IPS DF 6.9 (cell line): ENCODE measurements at regions not wholly inside any gene's neighbourhood (a gene's known extent, or its start where the extent isn't known, plus 50 kb on each side); places are given as distances from the start of the nearest gene placed in this dataset.
"Not testable (repeated sequence)": the region's sequence is repeated elsewhere in the genome, so short reads cannot be mapped to it uniquely, and the experiment has no call there.

Source experiments
- DNase-seq: peaks from one replicate; pipeline ENCODE4 v3.0.0-alpha.2; 2013; ENCODE audit warnings: low read depth, low spot score
- H3K27ac ChIP-seq: one replicate; pipeline ENCODE4 v1.5.1; 2013; ENCODE audit warnings: low read length, control low read depth
- H3K27me3 ChIP-seq: 2 replicates; pipeline ENCODE4 v1.6.1; 2013; ENCODE audit warnings: mild to moderate bottlenecking, low read length; ENCODE audit not compliant: control insufficient read depth, insufficient read depth
- H3K36me3 ChIP-seq: 2 replicates; pipeline ENCODE4 v1.6.1; 2013; ENCODE audit warnings: low read length; ENCODE audit not compliant: control insufficient read depth, insufficient read depth
- H3K4me1 ChIP-seq: 2 replicates; pipeline ENCODE4 v1.6.1; 2013; ENCODE audit warnings: low read length; ENCODE audit not compliant: control insufficient read depth, insufficient read depth
- H3K4me3 ChIP-seq: 2 replicates; pipeline ENCODE4 v1.5.1; 2013; ENCODE audit warnings: mild to moderate bottlenecking, low read length
- H3K9me3 ChIP-seq: 2 replicates; pipeline ENCODE4 v1.6.1; 2013; ENCODE audit warnings: low read length, inconsistent platforms; ENCODE audit not compliant: control insufficient read depth, insufficient read depth
- WGBS: extraction: QIAGEN DNeasy Blood & Tissue Kit; methylation state at CpG from one replicate; pipeline ENCODE4 v1.1.7; 2013; ENCODE audit warnings: mixed read lengths, missing lambda C conversion rate; ENCODE audit not compliant: insufficient read length, insufficient coverage; 5-methylcytosine and 5-hydroxymethylcytosine counted together

DNA sequence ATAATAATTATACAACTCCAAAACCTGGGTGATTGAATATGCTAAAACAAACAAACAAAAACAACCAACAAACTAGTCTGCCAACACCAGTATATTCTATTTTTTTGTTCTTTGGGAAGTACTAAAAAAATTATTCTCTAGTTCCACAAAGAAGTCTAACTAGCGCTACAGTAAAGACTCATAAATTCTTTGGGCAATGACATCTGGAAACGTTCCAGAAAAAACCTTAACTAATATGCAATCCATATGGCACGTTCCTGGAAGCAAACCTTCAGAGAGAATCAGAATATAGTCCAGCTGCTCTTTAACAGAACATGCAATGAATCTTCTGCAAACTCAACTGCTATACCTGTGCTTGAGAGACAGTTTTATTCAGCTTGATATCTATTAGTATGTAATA, 500.1 kb downstream of the TRAM1L1 start:
- Histone ChIP-seq H3K36me3 (no peaks in the 10 kb centered on the region), H3K4me3 (no peak overlapping the region), H3K27me3 (no peaks in the 10 kb centered on the region), H3K4me1 (no peaks in the 10 kb centered on the region), H3K9me3 (no peaks in the 10 kb centered on the region), H3K27ac (no peak overlapping the region)
- WGBS = no CpG with 5 or more reads among the region's 3 CpGs
- DNase-seq = no peak

DNA sequence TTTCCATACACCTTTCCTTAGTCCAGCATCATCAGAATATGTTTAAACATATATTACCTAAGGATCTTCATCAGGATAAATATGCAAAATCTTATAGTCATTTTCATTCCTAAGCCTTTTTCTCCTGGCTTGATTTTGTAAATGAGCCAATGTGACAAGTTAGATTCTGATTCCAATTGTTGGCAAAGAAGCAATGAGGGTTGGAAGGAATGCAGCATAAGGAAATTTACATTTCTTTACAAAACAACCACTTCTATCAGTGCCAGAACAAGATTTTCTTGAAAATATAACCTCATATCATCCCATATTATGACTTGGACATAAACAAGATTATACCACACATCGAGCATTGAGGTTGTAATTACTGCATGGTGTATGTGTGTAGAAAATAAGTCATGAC, 508.1 kb downstream of the TRAM1L1 start:
- DNase-seq = no peak

GRCh38 chr4:116573540-116573939, 511.8 kb downstream of the TRAM1L1 start:
- DNase-seq = no peak
- Histone ChIP-seq H3K27me3 (no peaks in the 10 kb centered on the region), H3K27ac (no peak overlapping the region), H3K4me3 (no peak overlapping the region), H3K9me3 (no peaks in the 10 kb centered on the region; the same call in 1 of the 2 replicates), H3K36me3 (no peaks in the 10 kb centered on the region), H3K4me1 (no peaks in the 10 kb centered on the region)
- WGBS = no CpG with 5 or more reads among the region's 3 CpGs

More for the DNA sequence above, 508.1 kb downstream of the TRAM1L1 start:
- no CpG with 5 or more reads among the region's 1 CpG for WGBS
- Histone ChIP-seq H3K9me3 (no peaks in the 10 kb centered on the region; the same call in 1 of the 2 replicates), H3K4me3 (no peak overlapping the region), H3K36me3 (no peaks in the 10 kb centered on the region), H3K27ac (no peak overlapping the region), H3K27me3 (no peaks in the 10 kb centered on the region), H3K4me1 (no peaks in the 10 kb centered on the region)

DNA sequence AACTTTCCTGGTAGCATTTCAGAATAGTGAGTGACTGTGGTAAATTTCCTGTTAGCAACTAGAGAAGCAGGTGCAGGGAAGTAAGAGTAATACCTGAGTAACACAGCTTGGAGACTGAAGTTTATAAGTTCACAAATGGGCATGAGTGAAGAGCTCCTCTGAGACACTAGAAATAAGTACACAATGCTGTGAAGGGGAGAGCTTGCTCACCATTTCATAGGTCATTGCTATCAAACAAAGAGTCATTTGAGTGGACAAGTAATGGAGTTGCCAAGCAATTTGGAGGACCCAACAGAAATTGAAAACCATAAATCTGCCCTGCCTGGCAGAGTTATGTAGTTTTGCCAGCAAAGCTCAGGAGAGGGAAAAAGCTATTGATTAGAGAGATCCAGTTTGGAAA, 523.6 kb downstream of the TRAM1L1 start:
- DNase-seq = no peak

DNA sequence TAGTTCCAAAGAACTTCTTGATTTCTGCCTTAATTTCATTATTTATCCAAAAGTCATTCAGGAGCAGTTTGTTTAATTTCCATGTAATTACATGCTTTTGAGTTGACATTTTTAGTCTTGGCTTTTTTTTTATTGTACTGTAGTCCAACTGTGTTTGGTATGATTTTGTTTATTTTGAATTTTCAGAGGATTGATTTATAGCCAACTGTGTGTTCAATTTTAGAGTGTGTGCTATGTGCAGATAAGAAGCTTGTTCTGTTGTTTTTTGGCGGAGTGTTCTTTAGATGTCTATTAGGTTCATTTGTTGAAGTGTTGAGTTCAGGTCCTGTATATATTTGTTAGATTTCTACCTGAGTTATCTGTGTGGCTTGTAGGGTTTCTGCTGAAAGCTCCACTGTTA, 533.6 kb downstream of the TRAM1L1 start:
- no peaks in the 10 kb centered on the region for H3K36me3 ChIP-seq
- no peak overlapping the region for H3K4me3 ChIP-seq
- WGBS = no CpG with 5 or more reads among the region's 1 CpG
- no peaks in the 10 kb centered on the region for H3K9me3 ChIP-seq
- H3K27me3 ChIP-seq = no peaks in the 10 kb centered on the region
- no peak overlapping the region for H3K27ac ChIP-seq
- DNase-seq = no peak
- H3K4me1 ChIP-seq = no peaks in the 10 kb centered on the region

More for the DNA sequence above, 523.6 kb downstream of the TRAM1L1 start:
- no peaks in the 10 kb centered on the region for H3K27me3 ChIP-seq
- no peaks in the 10 kb centered on the region for H3K9me3 ChIP-seq
- no peak overlapping the region for H3K27ac ChIP-seq
- no peak overlapping the region for H3K4me3 ChIP-seq
- no peaks in the 10 kb centered on the region for H3K36me3 ChIP-seq
- H3K4me1 ChIP-seq = no peaks in the 10 kb centered on the region

DNA sequence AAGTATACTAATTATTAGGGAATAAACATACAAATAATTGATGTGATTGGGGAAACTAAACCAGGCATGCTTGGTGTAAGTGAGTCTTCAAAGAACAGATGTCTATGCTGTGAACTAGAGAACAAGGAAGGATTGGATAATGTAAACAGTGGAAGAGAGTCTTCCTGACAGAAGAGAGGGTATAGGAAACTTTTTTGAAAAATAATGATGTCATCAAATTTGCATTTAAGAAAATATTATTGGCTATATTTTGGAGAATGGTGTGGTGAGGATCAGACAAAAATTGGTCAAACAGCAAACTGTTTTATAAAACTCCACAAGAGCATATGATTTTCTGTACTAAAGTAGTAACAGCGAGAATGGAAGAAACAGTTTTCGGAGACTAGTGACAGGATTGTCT, 537.7 kb downstream of the TRAM1L1 start:
- no peak for DNase-seq
- H3K36me3 ChIP-seq = no peaks in the 10 kb centered on the region
- WGBS = no CpG with 5 or more reads among the region's 2 CpGs
- H3K9me3 ChIP-seq = no peaks in the 10 kb centered on the region
- H3K4me3 ChIP-seq = no peak overlapping the region
- no peaks in the 10 kb centered on the region for H3K27me3 ChIP-seq
- H3K27ac ChIP-seq = no peak overlapping the region
- H3K4me1 ChIP-seq = no peaks in the 10 kb centered on the region

- no CpG with 5 or more reads among the region's 1 CpG for WGBS
- Histone ChIP-seq H3K4me3 (no peak overlapping the region), H3K27ac (no peak overlapping the region)
Observed at GRCh38 chr4:116546759-116547158, 538.6 kb downstream of the TRAM1L1 start.

DNA sequence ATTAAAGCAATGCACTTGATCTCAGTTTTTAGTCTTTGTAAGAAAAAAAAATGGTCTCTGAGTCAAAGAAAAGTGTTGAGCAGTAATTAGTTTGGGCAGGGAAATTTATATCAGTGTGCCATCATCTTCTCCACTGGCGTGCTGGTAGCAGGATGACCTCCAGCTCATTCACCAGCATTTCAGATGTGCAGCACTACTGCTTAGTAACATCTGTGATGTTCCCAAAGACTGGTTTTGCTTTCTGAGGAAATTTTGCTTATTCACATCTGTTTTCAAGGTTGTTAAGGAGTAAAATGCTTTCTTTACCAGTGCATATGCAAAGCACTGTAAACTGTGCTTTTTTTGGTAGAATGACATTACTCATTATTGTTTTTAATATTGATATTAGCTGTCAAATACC, 540.4 kb downstream of the TRAM1L1 start:
- no CpG with 5 or more reads among the region's 1 CpG for WGBS

More at GRCh38 chr4:116546759-116547158, 538.6 kb downstream of the TRAM1L1 start:
- Histone ChIP-seq H3K9me3 (no peaks in the 10 kb centered on the region), H3K36me3 (no peaks in the 10 kb centered on the region), H3K27me3 (no peaks in the 10 kb centered on the region), H3K4me1 (no peaks in the 10 kb centered on the region)
- DNase-seq = no peak

GRCh38 chr4:116539744-116540143, 545.6 kb downstream of the TRAM1L1 start:
- WGBS = no CpG with 5 or more reads among the region's 3 CpGs

More for the DNA sequence above, 540.4 kb downstream of the TRAM1L1 start:
- H3K4me3 ChIP-seq = no peak overlapping the region
- H3K4me1 ChIP-seq = no peaks in the 10 kb centered on the region
- no peaks in the 10 kb centered on the region for H3K9me3 ChIP-seq
- no peak for DNase-seq
- H3K27ac ChIP-seq = no peak overlapping the region
- no peaks in the 10 kb centered on the region for H3K36me3 ChIP-seq
- no peaks in the 10 kb centered on the region for H3K27me3 ChIP-seq

DNA sequence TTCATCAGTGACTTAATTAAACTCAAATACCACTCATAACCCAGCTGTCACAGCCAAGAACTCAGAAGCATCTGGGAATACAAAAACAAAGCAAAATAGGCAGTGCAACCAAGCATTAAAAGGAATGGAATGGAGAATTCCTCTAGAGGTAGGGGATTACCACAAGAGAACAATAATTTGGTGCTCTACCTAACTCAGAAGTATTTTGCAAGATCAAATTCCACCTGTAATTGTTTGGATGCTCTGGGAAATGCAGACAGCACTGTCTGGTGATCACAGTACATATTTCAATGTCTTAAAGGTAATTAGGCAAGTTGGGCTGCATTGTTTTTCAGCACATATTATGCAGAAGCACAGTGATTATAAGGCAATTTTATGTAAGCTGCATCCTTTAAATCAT, 547.5 kb downstream of the TRAM1L1 start:
- no peaks in the 10 kb centered on the region for H3K27me3 ChIP-seq
- DNase-seq = no peak
- H3K27ac ChIP-seq = no peak overlapping the region
- H3K36me3 ChIP-seq = no peaks in the 10 kb centered on the region
- H3K9me3 ChIP-seq = no peaks in the 10 kb centered on the region
- H3K4me3 ChIP-seq = no peak overlapping the region
- H3K4me1 ChIP-seq = no peaks in the 10 kb centered on the region; the same call in 1 of the 2 replicates

More at GRCh38 chr4:116539744-116540143, 545.6 kb downstream of the TRAM1L1 start:
- no peaks in the 10 kb centered on the region for H3K9me3 ChIP-seq
- DNase-seq = no peak
- no peaks in the 10 kb centered on the region for H3K36me3 ChIP-seq
- H3K4me3 ChIP-seq = no peak overlapping the region
- no peaks in the 10 kb centered on the region; the same call in 1 of the 2 replicates for H3K4me1 ChIP-seq
- H3K27me3 ChIP-seq = no peaks in the 10 kb centered on the region
- H3K27ac ChIP-seq = no peak overlapping the region

GRCh38 chr4:116536024-116536423, 549.4 kb downstream of the TRAM1L1 start:
- WGBS = no CpG with 5 or more reads among the region's 6 CpGs
- H3K36me3 ChIP-seq, DNase-seq, H3K27me3 ChIP-seq, H3K4me3 ChIP-seq, H3K27ac ChIP-seq, H3K9me3 ChIP-seq, H3K4me1 ChIP-seq: not testable (repeated sequence)
